GM12865 (cell line): ENCODE measurements at regions not wholly inside any gene's neighbourhood (a gene's known extent, or its start where the extent isn't known, plus 50 kb on each side); places are given as distances from the start of the nearest gene placed in this dataset.

Source experiments
- DNase-seq: peaks from one replicate; pipeline ENCODE4 v3.0.0; 2010; ENCODE audit warnings: low read depth
- H3K4me3 ChIP-seq: 2 replicates; pipeline ENCODE4 v1.5.1; 2011; ENCODE audit warnings: mild to moderate bottlenecking, low read depth, low read length, control low read depth
- CTCF ChIP-seq: IDR thresholded peaks from 2 replicates; pipeline ENCODE4 v1.5.1; 2011; ENCODE audit warnings: low read length, control low read depth, low read depth, inconsistent platforms; ENCODE audit not compliant: insufficient read depth; ENCODE audit errors: missing control alignments

GRCh38 chr5:19143935-19144334 lies 844.1 kb downstream of the CDH18 start:
- no peak for DNase-seq
- no peak overlapping the region for H3K4me3 ChIP-seq
- no peak for TF ChIP-seq CTCF

DNA sequence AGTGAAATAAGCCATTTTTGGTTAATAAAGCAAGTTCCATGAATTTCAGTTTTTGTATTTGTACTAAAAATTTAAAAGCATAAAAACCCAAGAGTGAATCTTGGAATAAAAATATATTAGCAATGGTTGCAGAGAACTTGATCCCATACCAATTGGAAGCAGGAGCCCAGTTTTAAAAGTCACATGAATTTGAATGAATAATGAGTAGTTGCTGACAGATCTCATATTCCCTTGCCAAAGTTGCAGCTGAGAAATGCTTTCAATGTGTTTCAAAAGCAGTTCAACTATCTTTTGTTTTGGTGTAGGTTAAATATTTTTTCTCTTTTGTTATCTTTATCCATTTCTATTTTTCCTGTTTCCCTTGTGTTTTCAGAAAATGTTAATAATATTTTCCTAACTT lies 818.6 kb downstream of the CDH18 start:
- DNase-seq: no peak
- no peak overlapping the region for H3K4me3 ChIP-seq
- no peak for TF ChIP-seq CTCF

GRCh38 chr5:19172926-19173470 lies 815.0 kb downstream of the CDH18 start:
- H3K4me3 ChIP-seq: no peak overlapping the region
- no peak for DNase-seq
- TF ChIP-seq CTCF: no peak

- DNase-seq: no peak
- TF ChIP-seq CTCF: no peak
- H3K4me3 ChIP-seq: no peak overlapping the region
Measured at GRCh38 chr5:19175776-19176570, 812.0 kb downstream of the CDH18 start.

- no peak for DNase-seq
- no peak overlapping the region for H3K4me3 ChIP-seq
- no peak for TF ChIP-seq CTCF
Measured at GRCh38 chr5:19179571-19179970, 808.4 kb downstream of the CDH18 start.

GRCh38 chr5:19189176-19189575 lies 798.8 kb downstream of the CDH18 start:
- DNase-seq: no peak
- H3K4me3 ChIP-seq: no peak overlapping the region
- no peak for TF ChIP-seq CTCF

- TF ChIP-seq CTCF: no peak
- no peak for DNase-seq
Measured at GRCh38 chr5:19193631-19194030, 794.4 kb downstream of the CDH18 start.

More at GRCh38 chr5:19193631-19194030, 794.4 kb downstream of the CDH18 start:
- no peak overlapping the region for H3K4me3 ChIP-seq
